Common myeloid progenitor, CD34-positive (primary cell): ENCODE measurements at regions not wholly inside any gene's neighbourhood (a gene's known extent, or its start where the extent isn't known, plus 50 kb on each side); places are given as distances from the start of the nearest gene placed in this dataset.

ENCODE experiments used
- CTCF ChIA-PET: fragments of 350-600 bp; sonication (Branson Sonifier 250); formaldehyde crosslinking; loops from one replicate; lab custom pipeline; 2021; ENCODE audit warnings: antibody characterized with exemption; lab: Charles Lee
- POLR2A ChIA-PET: fragments of 350-600 bp; sonication (Branson Sonifier 250); formaldehyde crosslinking; loops from one replicate; lab custom pipeline; 2021; ENCODE audit warnings: antibody characterized with exemption; lab: Charles Lee
- DNase-seq, 3 donors: peaks; one replicate each; pipeline versions ENCODE4 v3.0.0 to v3.0.0-alpha.2; 2013
- H3K27ac ChIP-seq, 2 experiments: 1 replicate in 1 of 2; 2 replicates in 1 of 2; pipeline ENCODE4 v1.7.0; 2013; ENCODE audit warnings: inconsistent platforms in 2 of 2, low read length in 2 of 2, mild to moderate bottlenecking in 2 of 2, low read depth in 1 of 2, moderate library complexity in 1 of 2; ENCODE audit not compliant: severe bottlenecking in 2 of 2, insufficient read depth in 1 of 2, poor library complexity in 1 of 2
- H3K27me3 ChIP-seq, 5 experiments: replicated peaks in 2 of 5; 1 replicate in 3 of 5; 2 replicates in 2 of 5; pipeline versions ENCODE4 v1.6.1 to v1.7.0; 2013; ENCODE audit warnings: low read length in 4 of 5, mild to moderate bottlenecking in 2 of 5, moderate library complexity in 2 of 5, inconsistent platforms in 1 of 5; ENCODE audit not compliant: insufficient read depth in 5 of 5, control insufficient read depth in 4 of 5
- H3K36me3 ChIP-seq, 4 experiments: 1 replicate in 2 of 4; 2 replicates in 2 of 4; pipeline versions ENCODE4 v1.6.1 to v1.7.0; 2013; ENCODE audit warnings: low read length in 3 of 4, control low read depth in 1 of 4, mild to moderate bottlenecking in 1 of 4; ENCODE audit not compliant: control insufficient read depth in 4 of 4, insufficient read depth in 4 of 4
- H3K4me1 ChIP-seq, 4 experiments: 1 replicate in 3 of 4; 2 replicates in 1 of 4; pipeline versions ENCODE4 v1.6.1 to v1.7.1; 2013; ENCODE audit warnings: low read length in 3 of 4, mild to moderate bottlenecking in 3 of 4, control low read depth in 1 of 4, inconsistent platforms in 1 of 4, moderate library complexity in 1 of 4; ENCODE audit not compliant: control insufficient read depth in 4 of 4, insufficient read depth in 4 of 4; ENCODE audit errors: control extremely low read depth in 1 of 4
- H3K4me3 ChIP-seq, 7 experiments: 1 replicate in 4 of 7; 2 replicates in 3 of 7; pipeline versions ENCODE4 v1.5.1 to v1.7.0; 2013; ENCODE audit warnings: mild to moderate bottlenecking in 7 of 7, low read length in 6 of 7, moderate library complexity in 6 of 7, inconsistent platforms in 2 of 7, low read depth in 2 of 7, control low read depth in 1 of 7; ENCODE audit not compliant: insufficient read depth in 4 of 7, control insufficient read depth in 1 of 7; ENCODE audit errors: extremely low read depth in 1 of 7
- H3K9me3 ChIP-seq, 5 experiments: 1 replicate in 4 of 5; 2 replicates in 1 of 5; pipeline versions ENCODE4 v1.6.1 to v1.7.1; 2013; ENCODE audit warnings: low read length in 4 of 5, mild to moderate bottlenecking in 2 of 5, inconsistent platforms in 1 of 5, low read depth in 1 of 5, moderate library complexity in 1 of 5; ENCODE audit not compliant: control insufficient read depth in 4 of 5, insufficient read depth in 2 of 5; ENCODE audit errors: control extremely low read depth in 1 of 5
- WGBS: methylation state at CpG from one replicate; pipeline ENCODE4 v1.1.5; 2013; ENCODE audit not compliant: insufficient coverage; 5-methylcytosine and 5-hydroxymethylcytosine counted together

DNA sequence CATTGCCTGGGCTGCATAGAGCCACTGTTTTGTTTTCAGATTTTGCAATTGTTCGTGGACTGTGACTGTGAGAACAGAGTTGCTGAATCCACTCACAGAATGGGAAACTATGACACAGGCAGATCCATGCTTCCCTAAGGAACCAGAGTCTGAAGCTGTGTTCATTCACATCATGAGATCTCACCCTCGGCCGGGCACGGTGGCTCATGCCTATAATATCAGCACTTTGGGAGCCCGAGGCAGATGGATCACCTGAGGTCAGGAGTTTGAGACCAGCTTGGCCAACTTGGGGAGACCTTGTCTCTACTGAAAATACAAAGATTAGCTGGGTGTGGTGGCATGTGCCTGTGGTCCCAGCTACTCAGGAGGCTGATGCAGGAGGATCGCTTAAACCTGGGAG is 139.2 kb upstream of the SALL4 start:
- CTCF ChIA-PET = interaction anchor here (1.3 kb wide), 1 partner anchor 11 kb away, joined by 3 read pairs; no protein-coding TSS in a partner anchor
- H3K4me1 ChIP-seq = no peaks in the 10 kb centered on the region
- H3K4me3 ChIP-seq = no peak overlapping the region
- no peaks in the 10 kb centered on the region for H3K9me3 ChIP-seq
- POLR2A ChIA-PET = interaction anchor here (0.5 kb wide), 1 partner anchor 18 kb away, joined by 4 read pairs; no protein-coding TSS in a partner anchor
- H3K36me3 ChIP-seq = no peaks in the 10 kb centered on the region
- no peak for DNase-seq
- no peaks in the 10 kb centered on the region for H3K27me3 ChIP-seq
- 95% methylated on average over 5 of the region's 6 CpGs for WGBS
- no peak overlapping the region for H3K27ac ChIP-seq

DNA sequence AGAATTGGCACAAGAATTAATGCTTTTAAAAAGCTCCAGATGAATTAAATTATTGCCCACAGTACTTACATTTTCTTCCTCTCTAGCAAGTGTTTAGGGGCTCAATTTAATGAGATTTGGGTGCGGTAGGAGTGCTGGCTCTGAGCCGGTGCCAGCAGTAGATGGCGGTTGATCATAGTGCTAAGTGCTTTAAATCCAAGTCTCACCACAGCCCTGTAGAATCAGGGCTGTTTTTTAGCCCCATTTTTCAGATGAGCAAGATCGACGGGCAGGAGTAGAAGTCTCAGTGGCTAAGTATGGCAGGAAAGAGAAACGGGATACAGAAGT is 136.9 kb upstream of the SALL4 start:
- Histone ChIP-seq H3K36me3 (no peaks in the 10 kb centered on the region), H3K27me3 (no peaks in the 10 kb centered on the region), H3K9me3 (no peaks in the 10 kb centered on the region), H3K4me3 (no peak overlapping the region), H3K27ac (no peak overlapping the region), H3K4me1 (no peaks in the 10 kb centered on the region)
- WGBS = 98% methylated on average over 6 of the region's 6 CpGs
- no peak for DNase-seq
- POLR2A ChIA-PET = no interaction called here
- CTCF ChIA-PET = no interaction called here

DNA sequence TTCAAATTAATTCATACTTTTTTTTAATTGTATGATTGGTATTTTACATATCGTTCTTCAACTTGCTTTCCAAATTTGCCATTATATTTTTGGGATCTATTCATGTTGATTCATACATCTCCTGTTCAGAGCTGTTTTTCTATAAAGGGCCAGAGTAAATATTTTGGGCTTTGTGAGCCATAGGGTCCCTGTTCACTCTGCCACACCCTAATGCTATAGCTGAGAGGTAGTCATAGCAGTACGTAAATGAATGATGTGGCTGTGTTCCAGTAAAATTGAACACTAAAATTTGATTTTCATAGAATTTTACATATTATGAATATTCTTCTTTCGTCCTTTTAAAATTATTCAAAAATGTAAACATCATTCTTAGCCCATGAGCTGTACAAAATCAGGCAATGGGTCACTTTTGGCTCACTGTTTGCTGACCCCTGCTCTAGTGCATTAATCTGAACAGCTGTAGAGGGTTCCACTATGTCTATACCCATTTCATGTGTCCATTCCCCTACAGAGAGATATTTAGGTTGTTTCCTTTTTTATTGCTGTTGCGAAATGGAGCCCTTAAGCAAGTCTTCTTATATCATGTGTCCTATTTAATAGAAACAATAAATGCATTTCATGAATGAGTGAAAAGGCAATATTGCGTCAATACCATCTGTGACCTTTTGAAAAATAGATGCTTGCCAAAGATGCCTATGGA is 136.4 kb upstream of the SALL4 start:
- Histone ChIP-seq H3K27me3 (no peaks in the 10 kb centered on the region), H3K36me3 (no peaks in the 10 kb centered on the region), H3K9me3 (no peaks in the 10 kb centered on the region), H3K4me3 (no peak overlapping the region), H3K27ac (no peak overlapping the region), H3K4me1 (no peaks in the 10 kb centered on the region)
- WGBS = no CpG with 5 or more reads among the region's 5 CpGs
- CTCF ChIA-PET = no interaction called here
- DNase-seq = no peak
- POLR2A ChIA-PET = no interaction called here

DNA sequence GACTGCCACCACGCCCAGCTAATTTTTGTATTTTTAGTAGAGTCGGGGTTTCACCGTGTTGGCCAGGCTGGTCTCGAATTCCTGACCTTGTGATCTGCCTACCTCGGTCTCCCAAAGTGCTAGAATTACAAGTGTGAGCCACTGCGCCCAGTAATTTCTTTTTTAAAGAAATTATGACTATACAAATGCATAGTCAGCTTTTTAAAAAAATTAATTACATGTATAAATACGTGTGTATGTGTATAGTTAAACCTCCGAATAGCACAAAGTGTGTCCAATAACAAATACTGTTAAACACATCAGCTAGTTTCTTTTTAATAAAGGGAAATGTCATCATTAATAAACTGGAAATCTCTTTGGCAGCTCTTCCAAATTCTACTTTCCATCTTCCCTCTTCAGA is 135.5 kb upstream of the SALL4 start:
- H3K27me3 ChIP-seq = no peaks in the 10 kb centered on the region

DNA sequence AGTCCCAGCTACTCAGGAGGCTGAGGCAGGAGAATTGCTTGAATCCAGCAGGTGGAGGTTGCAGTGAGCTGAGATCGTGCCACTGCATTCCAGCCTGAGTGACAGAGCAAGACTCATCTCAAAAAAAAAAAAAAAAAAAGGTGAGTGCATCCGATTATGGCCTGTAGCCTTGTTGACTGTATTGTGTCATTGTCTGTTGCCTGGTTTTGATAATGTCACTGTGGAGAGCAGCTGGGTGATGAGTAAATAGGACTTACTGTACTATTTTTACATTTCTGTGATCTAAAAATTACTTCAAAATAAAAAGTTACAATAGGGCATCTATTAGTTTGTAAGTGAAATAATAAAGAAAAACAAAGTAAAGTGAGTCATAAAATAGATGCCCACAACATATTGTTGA is 134.1 kb upstream of the SALL4 start:
- POLR2A ChIA-PET = no interaction called here
- Histone ChIP-seq H3K4me1 (no peaks in the 10 kb centered on the region), H3K27ac (no peak overlapping the region), H3K27me3 (no peaks in the 10 kb centered on the region), H3K9me3 (no peaks in the 10 kb centered on the region), H3K4me3 (no peak overlapping the region), H3K36me3 (no peaks in the 10 kb centered on the region)
- WGBS = no CpG with 5 or more reads among the region's 2 CpGs
- CTCF ChIA-PET = no interaction called here
- DNase-seq = no peak

More for the DNA sequence above, 135.5 kb upstream of the SALL4 start:
- Histone ChIP-seq H3K36me3 (no peaks in the 10 kb centered on the region), H3K4me1 (no peaks in the 10 kb centered on the region), H3K27ac (no peak overlapping the region), H3K9me3 (no peaks in the 10 kb centered on the region), H3K4me3 (no peak overlapping the region)
- ChIA-PET POLR2A (no interaction called here), CTCF (no interaction called here)
- no peak for DNase-seq
- WGBS = 95% methylated on average over 3 of the region's 8 CpGs

DNA sequence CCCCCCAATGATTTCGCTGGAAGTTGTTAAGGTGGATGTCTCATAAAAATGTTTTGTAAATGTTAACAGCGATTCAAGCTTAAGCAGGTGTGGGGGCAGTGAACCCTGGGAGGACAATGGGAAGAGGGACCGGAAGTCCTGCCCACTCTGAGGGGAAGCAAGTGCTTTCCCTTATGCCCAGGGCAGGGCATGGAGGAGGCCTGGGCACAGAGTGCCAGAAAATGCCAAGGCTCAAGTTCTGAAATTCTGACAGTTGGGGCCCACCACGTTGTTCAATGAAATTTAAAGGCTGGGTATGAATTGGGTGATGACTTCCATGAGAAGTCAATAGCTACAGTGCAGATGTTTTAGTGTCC is 132.7 kb upstream of the SALL4 start:
- H3K27ac ChIP-seq = no peak overlapping the region
- CTCF ChIA-PET = no interaction called here

DNA sequence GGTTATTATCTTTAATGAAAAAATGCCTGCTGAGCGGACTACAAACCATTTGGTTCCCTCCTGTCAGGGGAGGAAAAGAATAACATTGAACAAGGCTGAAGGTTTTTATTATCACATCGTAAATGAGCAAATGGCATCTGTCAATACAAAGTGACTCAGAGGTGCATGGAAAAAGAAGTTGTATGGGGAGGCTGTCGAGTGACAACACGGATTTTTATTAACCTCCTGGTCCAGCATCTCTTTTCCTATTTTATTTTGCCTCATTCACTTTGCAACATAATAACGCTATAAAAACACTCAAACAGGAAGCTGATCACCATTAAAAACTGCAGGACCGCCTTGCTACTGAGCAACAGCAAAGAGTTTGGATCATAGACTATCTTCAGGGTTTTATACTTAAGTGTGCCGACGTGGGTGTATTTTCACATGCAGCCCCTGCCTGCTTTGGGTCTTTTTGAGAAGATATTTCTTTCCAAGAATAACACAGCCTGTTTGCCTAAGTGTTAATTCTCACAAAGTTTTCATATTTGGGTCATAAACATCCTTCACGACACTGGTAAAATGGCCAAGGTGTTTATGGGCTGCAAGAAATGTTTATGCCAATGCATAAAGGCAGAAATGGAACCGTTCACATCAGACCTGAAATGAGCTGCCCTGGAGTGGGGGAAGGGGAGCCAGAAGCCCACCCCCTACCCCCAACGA is 132.1 kb upstream of the SALL4 start:
- POLR2A ChIA-PET = no interaction called here
- no peak for DNase-seq

More for the DNA sequence above, 132.7 kb upstream of the SALL4 start:
- Histone ChIP-seq H3K4me3 (no peak overlapping the region), H3K4me1 (no peaks in the 10 kb centered on the region), H3K36me3 (no peaks in the 10 kb centered on the region), H3K27me3 (no peaks in the 10 kb centered on the region), H3K9me3 (no peaks in the 10 kb centered on the region)
- POLR2A ChIA-PET = no interaction called here
- DNase-seq = no peak
- 88% methylated on average over 3 of the region's 4 CpGs for WGBS

More for the DNA sequence above, 132.1 kb upstream of the SALL4 start:
- Histone ChIP-seq H3K4me1 (no peaks in the 10 kb centered on the region), H3K36me3 (no peaks in the 10 kb centered on the region), H3K27ac (no peak overlapping the region), H3K4me3 (no peak overlapping the region), H3K9me3 (no peaks in the 10 kb centered on the region), H3K27me3 (no peaks in the 10 kb centered on the region)
- WGBS = 85% methylated on average over 7 of the region's 11 CpGs
- CTCF ChIA-PET = no interaction called here
